Fibroblast of skin of left biceps (primary cell): ENCODE measurements at regions not wholly inside any gene's neighbourhood (a gene's known extent, or its start where the extent isn't known, plus 50 kb on each side); places are given as distances from the start of the nearest gene placed in this dataset.

ENCODE experiments used
- DNase-seq, 2 experiments: peaks; one replicate each; pipeline ENCODE4 v3.0.0-alpha.2; 2013; ENCODE audit warnings: low read depth in 2 of 2

- no peak for DNase-seq
These were observed 326.2 kb downstream of the UQCRFS1 start for GRCh38 chr19:28886708-28887107.

- no peak for DNase-seq
These were observed 327.0 kb downstream of the UQCRFS1 start for GRCh38 chr19:28885965-28886364.

GRCh38 chr19:28884786-28885476, 328.0 kb downstream of the UQCRFS1 start:
- no peak for DNase-seq

- peak in 1 of 2 experiments; percentile 5 for DNase-seq
These were observed 329.7 kb downstream of the UQCRFS1 start for GRCh38 chr19:28883241-28883693.

DNA sequence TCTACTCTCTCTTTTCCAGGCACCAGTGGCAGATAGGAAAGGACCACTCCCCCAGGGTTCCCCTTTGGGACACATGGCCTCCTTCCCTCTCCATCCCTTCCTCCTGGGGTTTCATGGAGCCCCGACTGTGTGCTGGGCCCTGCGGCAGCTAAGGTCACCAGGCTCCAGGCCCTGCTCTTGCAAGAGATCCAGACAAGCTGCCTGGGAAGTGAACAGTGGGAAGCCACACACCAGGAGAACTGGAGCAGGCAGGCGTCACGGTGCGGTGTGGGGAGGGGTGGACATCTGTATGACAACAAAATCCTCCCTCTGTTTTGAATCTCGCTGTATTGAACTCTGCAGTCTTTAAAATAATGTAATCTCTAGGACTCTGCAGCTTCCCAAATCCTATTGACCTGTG, 330.1 kb downstream of the UQCRFS1 start:
- DNase-seq, result no peak

GRCh38 chr19:28881616-28882015, 331.3 kb downstream of the UQCRFS1 start:
- DNase-seq, result no peak

GRCh38 chr19:28880735-28881401, 332.1 kb downstream of the UQCRFS1 start:
- no peak for DNase-seq

GRCh38 chr19:28878862-28879566, 333.9 kb downstream of the UQCRFS1 start:
- peak; percentile 25 to 26 for DNase-seq

DNA sequence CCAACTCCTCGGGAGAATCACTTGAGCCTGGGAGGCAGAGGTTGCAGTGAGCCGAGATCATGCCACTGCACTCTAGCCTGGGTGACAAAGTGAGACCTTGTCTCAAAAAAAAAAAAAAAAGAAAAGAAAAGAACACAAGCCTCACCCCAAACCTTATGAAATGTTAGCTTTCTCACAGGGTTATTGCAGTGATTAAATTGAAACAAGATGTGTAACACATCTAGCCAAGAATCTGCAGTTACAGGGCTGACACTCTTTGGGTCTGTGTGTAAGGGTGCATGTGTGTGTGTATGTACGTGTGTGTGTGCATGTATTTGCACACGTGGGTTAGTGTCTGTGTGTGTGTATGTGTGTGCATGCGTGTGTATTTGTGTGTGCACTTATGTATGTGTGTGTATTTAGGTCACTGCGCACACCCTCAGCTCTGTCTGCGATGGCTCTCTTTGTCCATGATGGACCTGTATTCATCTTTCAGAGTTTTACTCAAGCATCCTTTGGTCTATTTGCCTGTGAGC, 336.3 kb downstream of the UQCRFS1 start:
- DNase-seq, result peak in 1 of 2 experiments; percentile 9

DNA sequence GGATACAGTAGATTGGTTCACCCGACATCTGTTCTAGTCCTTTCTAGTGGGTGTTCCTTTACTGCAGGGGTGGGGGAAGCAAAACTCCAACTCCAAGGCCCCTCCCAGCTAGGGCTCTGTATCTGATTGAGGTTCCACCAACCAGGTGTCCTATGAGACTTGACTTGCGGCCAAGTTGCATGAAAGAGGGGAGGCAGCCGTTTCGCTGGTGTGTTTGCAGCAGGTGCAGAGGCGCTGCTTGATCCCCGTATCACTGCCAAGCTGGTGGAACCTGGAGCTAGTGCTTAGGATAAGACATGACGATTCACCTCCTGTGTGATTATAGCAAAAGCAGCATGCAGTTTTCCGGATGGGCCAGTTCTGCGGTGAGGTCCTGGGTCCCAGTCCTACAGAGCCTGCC, 338.2 kb downstream of the UQCRFS1 start:
- DNase-seq, result no peak

DNA sequence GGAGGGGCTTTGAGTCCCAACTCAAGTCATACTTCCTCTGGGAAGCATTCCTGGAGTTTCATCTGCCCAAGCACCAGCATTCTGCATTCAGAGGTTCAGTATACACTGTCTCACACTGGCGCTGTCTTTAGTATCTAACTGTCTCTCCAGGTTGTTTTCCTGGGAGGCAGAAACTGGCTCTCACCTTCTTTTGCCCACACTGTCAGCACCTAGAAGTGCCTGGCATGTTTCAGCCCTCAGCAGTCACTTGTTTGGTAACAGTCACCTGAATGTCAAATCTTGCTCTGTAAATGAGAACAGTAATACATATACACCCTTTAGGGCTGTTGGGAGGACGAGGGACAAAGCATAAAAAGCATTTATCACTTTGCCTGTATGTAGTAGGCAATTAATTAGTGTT, 339.6 kb downstream of the UQCRFS1 start:
- no peak for DNase-seq

- DNase-seq, result no peak
These were observed 341.7 kb downstream of the UQCRFS1 start for GRCh38 chr19:28871099-28871725.

DNA sequence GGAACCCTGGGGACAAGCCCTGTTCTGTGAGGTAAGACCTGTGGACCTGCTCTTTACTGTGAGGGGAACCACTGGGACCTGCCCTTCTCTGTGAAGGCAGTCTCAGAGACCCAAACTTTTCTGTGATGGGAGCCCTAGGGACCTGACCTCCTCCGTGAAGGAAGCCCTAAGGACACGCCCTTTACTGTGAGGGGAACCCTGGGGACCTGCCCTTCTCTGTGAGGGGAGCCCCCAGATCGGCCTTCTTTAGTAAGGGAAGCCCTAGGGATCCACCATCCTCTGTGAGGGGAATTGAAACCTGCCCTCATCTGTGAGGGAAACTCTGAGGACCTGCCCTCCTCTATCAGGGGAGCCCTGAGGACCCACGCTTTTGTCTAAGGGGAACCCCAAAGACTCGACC, 343.5 kb downstream of the UQCRFS1 start:
- no peak for DNase-seq

GRCh38 chr19:28868836-28869235, 344.1 kb downstream of the UQCRFS1 start:
- DNase-seq, result no peak

- no peak for DNase-seq
These were observed 345.0 kb downstream of the UQCRFS1 start for GRCh38 chr19:28867978-28868377.

DNA sequence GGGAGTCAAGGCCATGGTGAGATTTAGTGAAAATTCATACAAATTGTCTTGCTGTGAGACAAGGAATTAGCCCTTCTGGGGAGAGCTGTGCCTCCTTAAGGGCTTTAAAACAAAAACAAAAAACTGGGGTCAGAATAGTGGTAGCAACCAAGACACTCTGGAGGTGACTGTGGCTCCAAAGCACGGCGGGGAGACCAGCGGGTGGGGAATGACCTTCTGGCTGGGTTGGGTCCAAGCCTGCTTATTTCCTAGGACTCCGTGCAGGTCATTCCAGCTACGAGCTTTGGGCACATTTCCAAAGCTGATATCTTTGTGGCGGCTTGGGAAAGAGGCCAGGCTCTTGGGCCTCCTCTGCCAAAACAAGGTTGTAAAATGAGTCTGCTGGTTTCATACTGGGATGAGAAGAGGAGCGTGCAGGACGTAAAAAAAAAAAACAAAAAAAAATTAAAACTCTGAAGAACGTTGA, 348.3 kb downstream of the UQCRFS1 start:
- DNase-seq, result no peak

GRCh38 chr19:28864024-28864503, 348.9 kb downstream of the UQCRFS1 start:
- DNase-seq, result no peak

- DNase-seq, result no peak
These were observed 350.7 kb downstream of the UQCRFS1 start for GRCh38 chr19:28862238-28862637.

- DNase-seq, result no peak
These were observed 353.1 kb downstream of the UQCRFS1 start for GRCh38 chr19:28859811-28860210.

DNA sequence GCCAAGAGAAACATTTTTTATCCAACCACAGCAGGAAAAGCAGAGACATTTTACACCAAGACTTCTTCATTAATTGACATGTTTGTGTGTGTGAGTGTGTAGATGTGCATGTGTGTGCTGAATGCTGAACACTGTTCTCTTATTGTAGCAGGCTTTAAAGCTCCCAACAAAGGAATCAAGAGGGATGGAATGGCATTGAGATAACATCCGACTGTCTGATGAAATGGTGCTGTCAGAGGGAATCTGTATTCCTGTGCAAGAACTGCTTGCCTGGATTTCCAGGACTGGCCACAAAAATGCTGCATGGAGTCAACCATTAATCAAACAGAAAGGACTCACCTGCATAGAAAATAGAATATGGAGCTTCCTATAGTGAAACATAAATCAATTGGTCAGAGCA, 354.0 kb downstream of the UQCRFS1 start:
- no peak for DNase-seq

DNA sequence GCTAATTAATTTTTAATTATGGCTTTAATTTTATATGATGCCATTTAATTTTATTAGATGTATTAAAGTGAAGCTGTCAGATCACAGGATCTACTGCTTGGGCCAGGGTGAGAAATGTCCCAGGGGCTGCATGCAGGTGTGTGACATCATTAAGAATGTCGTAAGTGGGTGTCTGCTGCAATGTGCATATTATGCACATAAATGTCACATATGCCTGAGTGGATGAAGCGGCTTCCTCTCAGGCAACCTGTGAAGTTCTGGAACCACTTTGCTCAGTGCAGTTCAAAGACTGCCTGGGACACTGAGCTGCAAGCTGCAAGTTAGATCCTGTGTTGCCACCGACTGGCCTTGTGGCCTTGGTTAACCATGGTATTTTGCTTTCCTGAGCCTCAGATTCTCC, 355.0 kb downstream of the UQCRFS1 start:
- DNase-seq, result no peak

DNA sequence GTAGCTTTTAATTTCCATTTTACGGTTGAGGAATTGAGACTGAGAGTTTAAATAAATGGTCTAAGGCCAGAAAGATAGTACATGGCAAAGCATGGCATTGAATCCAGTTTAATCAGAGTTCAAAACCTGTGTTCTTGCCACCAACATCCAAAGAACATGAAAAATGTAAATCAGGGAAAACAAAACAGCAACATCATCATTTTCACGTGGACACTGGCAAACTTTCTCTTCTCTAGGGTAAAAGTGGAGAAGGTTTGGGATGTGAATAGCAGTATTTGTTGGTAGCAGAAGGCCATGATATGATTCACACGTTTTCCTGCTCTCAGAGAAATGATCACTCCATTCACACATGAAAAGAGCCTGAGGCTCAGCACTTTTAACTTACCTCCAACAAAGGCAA, 357.7 kb downstream of the UQCRFS1 start:
- no peak for DNase-seq
